KMS-11 (cell line): ENCODE measurements at regions not wholly inside any gene's neighbourhood (a gene's known extent, or its start where the extent isn't known, plus 50 kb on each side); places are given as distances from the start of the nearest gene placed in this dataset.

ENCODE experiments used
- H2AFZ ChIP-seq: fragments of 200-600 bp; sonication (generic); 2 replicates; pipeline ENCODE4 v1.6.1; 2016; ENCODE audit warnings: antibody characterized with exemption, mixed run types, low read depth
- H3K27ac ChIP-seq: fragments of 200-600 bp; sonication (generic); 2 replicates; pipeline ENCODE4 v1.6.1; 2016; ENCODE audit warnings: mild to moderate bottlenecking, mixed run types
- H3K27me3 ChIP-seq: fragments of 200-600 bp; sonication (generic); 2 replicates; pipeline ENCODE4 v1.6.1; 2017; ENCODE audit warnings: mild to moderate bottlenecking, low read depth, mixed run types, moderate library complexity; ENCODE audit not compliant: insufficient read depth
- H3K36me3 ChIP-seq: fragments of 200-600 bp; sonication (generic); 2 replicates; pipeline ENCODE4 v1.6.1; 2017; ENCODE audit warnings: mild to moderate bottlenecking, mixed run types; ENCODE audit not compliant: insufficient read depth
- H3K4me1 ChIP-seq: fragments of 200-600 bp; sonication (generic); 2 replicates; pipeline ENCODE4 v1.6.1; 2016; ENCODE audit warnings: mild to moderate bottlenecking, low read depth, mixed run types; ENCODE audit not compliant: poor library complexity, severe bottlenecking
- H3K4me2 ChIP-seq: fragments of 200-600 bp; sonication (generic); 2 replicates; pipeline ENCODE4 v1.7.0; 2016; ENCODE audit warnings: mild to moderate bottlenecking, mixed run types
- H3K4me3 ChIP-seq: fragments of 200-600 bp; sonication (generic); IDR thresholded peaks from 2 replicates; pipeline ENCODE4 v1.6.1; 2017; ENCODE audit warnings: low read depth, low read length, mixed read lengths; ENCODE audit not compliant: insufficient read depth
- H3K79me2 ChIP-seq: fragments of 200-600 bp; sonication (generic); 2 replicates; pipeline ENCODE4 v1.6.1; 2016; ENCODE audit warnings: low read depth, mixed run types; ENCODE audit not compliant: insufficient read depth
- H3K9ac ChIP-seq: fragments of 200-600 bp; sonication (generic); 2 replicates; pipeline ENCODE4 v1.6.1; 2016; ENCODE audit warnings: mild to moderate bottlenecking, mixed run types
- H4K20me1 ChIP-seq: fragments of 200-600 bp; sonication (generic); 2 replicates; pipeline ENCODE4 v1.6.1; 2016; ENCODE audit warnings: mild to moderate bottlenecking, mixed run types; ENCODE audit not compliant: insufficient read depth
- TF ChIP-seq, protein P1 (sequence below): fragments of 200-600 bp; sonication (generic); conservative IDR thresholded peaks from 2 replicates; pipeline ENCODE4 v1.6.1; 2017; ENCODE audit warnings: low read depth, mild to moderate bottlenecking, antibody characterized with exemption, low read length, moderate library complexity, mixed read lengths

DNA sequence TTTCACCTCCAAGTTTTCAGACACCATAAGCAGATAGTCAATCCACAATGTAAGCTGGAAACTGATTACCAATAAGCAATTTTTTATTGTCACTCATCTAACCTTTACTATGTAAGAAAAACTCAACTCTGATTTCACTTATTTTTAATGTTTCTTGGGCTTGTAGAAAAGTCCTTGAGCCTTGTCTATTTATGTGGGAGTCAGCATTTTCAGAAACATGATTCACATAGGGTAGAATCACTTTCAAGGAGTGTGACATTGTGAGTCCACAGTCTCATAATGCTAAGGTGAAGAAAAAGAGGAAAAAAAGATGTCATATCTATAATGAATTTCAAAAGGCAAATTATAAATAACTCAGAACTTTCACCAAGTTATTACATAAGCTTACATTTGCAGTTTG, 2167.9 kb upstream of the C9orf72 start:
- H3K4me2 ChIP-seq, result no peak overlapping the region
- no peaks in the 10 kb centered on the region for H3K79me2 ChIP-seq
- TF ChIP-seq, protein P1, sequence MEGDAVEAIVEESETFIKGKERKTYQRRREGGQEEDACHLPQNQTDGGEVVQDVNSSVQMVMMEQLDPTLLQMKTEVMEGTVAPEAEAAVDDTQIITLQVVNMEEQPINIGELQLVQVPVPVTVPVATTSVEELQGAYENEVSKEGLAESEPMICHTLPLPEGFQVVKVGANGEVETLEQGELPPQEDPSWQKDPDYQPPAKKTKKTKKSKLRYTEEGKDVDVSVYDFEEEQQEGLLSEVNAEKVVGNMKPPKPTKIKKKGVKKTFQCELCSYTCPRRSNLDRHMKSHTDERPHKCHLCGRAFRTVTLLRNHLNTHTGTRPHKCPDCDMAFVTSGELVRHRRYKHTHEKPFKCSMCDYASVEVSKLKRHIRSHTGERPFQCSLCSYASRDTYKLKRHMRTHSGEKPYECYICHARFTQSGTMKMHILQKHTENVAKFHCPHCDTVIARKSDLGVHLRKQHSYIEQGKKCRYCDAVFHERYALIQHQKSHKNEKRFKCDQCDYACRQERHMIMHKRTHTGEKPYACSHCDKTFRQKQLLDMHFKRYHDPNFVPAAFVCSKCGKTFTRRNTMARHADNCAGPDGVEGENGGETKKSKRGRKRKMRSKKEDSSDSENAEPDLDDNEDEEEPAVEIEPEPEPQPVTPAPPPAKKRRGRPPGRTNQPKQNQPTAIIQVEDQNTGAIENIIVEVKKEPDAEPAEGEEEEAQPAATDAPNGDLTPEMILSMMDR, result no peak
- no peaks in the 10 kb centered on the region for H4K20me1 ChIP-seq
- no peak overlapping the region for H3K27ac ChIP-seq
- no peaks in the 10 kb centered on the region for H3K27me3 ChIP-seq
- H3K9ac ChIP-seq, result no peak overlapping the region
- H3K4me1 ChIP-seq, result no peaks in the 10 kb centered on the region
- no peaks in the 10 kb centered on the region for H3K36me3 ChIP-seq
- no peak overlapping the region for H3K4me3 ChIP-seq
- no peak overlapping the region for H2AFZ ChIP-seq

DNA sequence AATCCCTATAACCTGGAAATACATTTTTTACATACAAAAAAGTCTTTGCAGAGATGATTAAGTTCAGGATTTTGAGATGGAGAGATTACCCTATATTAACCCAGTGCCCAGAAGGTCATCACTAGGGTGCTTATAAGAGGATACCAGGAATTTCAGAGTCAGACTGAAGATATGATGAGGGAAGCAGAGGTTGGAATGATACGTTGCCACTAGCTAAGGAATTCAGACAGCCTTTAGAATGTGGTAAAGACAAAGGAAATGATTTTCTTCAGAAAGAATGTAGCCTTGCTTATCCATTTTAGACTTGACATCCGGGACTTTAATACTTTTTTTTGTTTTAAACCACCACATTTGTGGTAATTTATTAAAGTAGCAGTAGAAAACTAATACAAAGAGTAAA, 2176.8 kb upstream of the C9orf72 start:
- Histone ChIP-seq H3K27ac (no peak overlapping the region), H3K36me3 (no peaks in the 10 kb centered on the region), H3K4me2 (no peak overlapping the region), H3K4me3 (no peak overlapping the region), H3K79me2 (no peaks in the 10 kb centered on the region), H2AFZ (no peak overlapping the region), H4K20me1 (no peaks in the 10 kb centered on the region), H3K27me3 (no peaks in the 10 kb centered on the region), H3K9ac (no peak overlapping the region), H3K4me1 (no peaks in the 10 kb centered on the region)
- TF ChIP-seq, protein P1, result no peak

DNA sequence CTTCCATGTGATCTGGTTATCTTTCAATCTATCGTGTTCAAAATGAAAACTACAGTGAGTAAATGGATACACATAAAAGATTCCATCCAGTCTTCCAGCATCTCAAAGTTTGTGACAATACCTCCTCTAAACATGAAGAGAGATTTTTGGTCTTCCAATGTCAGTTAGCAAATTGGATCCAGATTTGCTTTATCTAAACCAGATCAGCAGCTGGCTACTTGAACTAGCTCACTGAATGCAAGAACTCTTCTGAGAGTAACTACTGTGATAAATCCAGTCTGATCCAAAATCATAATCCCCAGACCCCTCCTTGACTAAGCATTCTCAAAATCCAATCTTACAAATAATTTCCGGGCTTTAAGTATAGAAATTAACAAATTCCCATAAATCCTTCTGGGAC, 2177.9 kb upstream of the C9orf72 start:
- no peak overlapping the region for H3K27ac ChIP-seq
- H3K27me3 ChIP-seq, result no peaks in the 10 kb centered on the region
- no peak overlapping the region for H3K4me2 ChIP-seq
- TF ChIP-seq, protein P1, result no peak
- no peaks in the 10 kb centered on the region for H3K4me1 ChIP-seq
- H3K36me3 ChIP-seq, result no peaks in the 10 kb centered on the region
- H4K20me1 ChIP-seq, result no peaks in the 10 kb centered on the region
- no peaks in the 10 kb centered on the region for H3K79me2 ChIP-seq
- H3K4me3 ChIP-seq, result no peak overlapping the region
- H2AFZ ChIP-seq, result no peak overlapping the region
- no peak overlapping the region for H3K9ac ChIP-seq

DNA sequence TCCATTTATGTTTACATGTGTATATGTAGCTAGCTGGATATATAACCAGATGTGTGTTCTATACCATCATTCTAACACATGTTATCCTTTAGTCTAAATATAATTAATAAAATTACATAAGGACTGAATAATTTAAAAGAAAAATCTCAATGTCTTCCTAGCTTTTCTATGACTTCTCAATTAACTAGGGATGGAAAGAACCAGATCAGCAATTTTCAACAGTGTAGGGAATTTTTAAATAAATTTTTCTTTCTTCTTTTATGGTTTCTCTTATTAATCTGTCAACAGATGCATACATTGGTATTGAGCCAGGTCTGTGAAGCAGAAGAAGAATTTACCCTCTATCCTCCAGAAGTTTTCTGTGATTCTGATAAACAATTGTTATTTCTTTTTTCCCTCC, 2180.4 kb upstream of the C9orf72 start:
- Histone ChIP-seq H3K36me3 (no peaks in the 10 kb centered on the region), H3K4me3 (no peak overlapping the region), H3K27ac (no peak overlapping the region), H3K4me2 (no peak overlapping the region), H3K79me2 (no peaks in the 10 kb centered on the region), H2AFZ (no peak overlapping the region), H4K20me1 (no peaks in the 10 kb centered on the region), H3K4me1 (no peaks in the 10 kb centered on the region), H3K9ac (no peak overlapping the region), H3K27me3 (no peaks in the 10 kb centered on the region)
- TF ChIP-seq, protein P1, result no peak

DNA sequence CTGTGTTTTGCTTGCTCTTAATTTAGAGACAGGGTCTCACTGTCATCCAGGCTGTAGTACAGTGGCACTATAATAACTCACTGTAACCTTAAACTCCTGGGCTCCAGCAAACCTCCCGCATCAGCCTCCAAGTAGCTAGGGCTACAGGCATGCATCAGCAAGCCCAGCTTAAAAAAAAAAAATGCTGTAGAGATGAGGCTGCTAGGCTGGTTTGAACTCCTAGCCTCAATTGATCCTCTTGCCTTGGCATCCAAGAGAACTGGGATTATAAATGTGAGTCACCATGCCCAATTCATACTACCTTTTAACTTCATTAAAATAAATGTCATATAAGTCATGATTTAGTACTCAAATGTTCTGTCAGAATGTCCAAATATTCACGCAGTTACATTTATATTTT, 2195.7 kb upstream of the C9orf72 start:
- Histone ChIP-seq H3K27ac (no peak overlapping the region), H3K9ac (no peak overlapping the region), H3K79me2 (no peaks in the 10 kb centered on the region), H3K27me3 (no peaks in the 10 kb centered on the region), H4K20me1 (no peaks in the 10 kb centered on the region), H3K4me1 (no peaks in the 10 kb centered on the region), H2AFZ (no peak overlapping the region), H3K36me3 (no peaks in the 10 kb centered on the region), H3K4me2 (no peak overlapping the region), H3K4me3 (no peak overlapping the region)
- TF ChIP-seq, protein P1, result no peak
